GM21381 (cell line): ENCODE measurements at regions not wholly inside any gene's neighbourhood (a gene's known extent, or its start where the extent isn't known, plus 50 kb on each side); places are given as distances from the start of the nearest gene placed in this dataset.

Experiments used
- ATAC-seq: cut with Tn5 transposase; IDR thresholded peaks from one replicate; pipeline ENCODE4 v1.9.1; 2021; ENCODE audit warnings: mild to moderate bottlenecking, moderate library complexity; ENCODE audit not compliant: unreplicated experiment

- no peak for ATAC-seq
These were observed 216.8 kb upstream of the GPR26 start for GRCh38 chr10:123449234-123449962.

- ATAC-seq, result no peak
These were observed 215.1 kb upstream of the GPR26 start for GRCh38 chr10:123450956-123451605.

- ATAC-seq, result no peak
These were observed 214.4 kb upstream of the GPR26 start for GRCh38 chr10:123451618-123452245.

- no peak for ATAC-seq
These were observed 211.2 kb upstream of the GPR26 start for GRCh38 chr10:123454987-123455386.

- no peak for ATAC-seq
These were observed 210.3 kb upstream of the GPR26 start for GRCh38 chr10:123455861-123456260.

- ATAC-seq, result no peak
These were observed 207.2 kb upstream of the GPR26 start for GRCh38 chr10:123458933-123459332.

- ATAC-seq, result no peak
These were observed 206.6 kb upstream of the GPR26 start for GRCh38 chr10:123459371-123460091.

GRCh38 chr10:123462246-123462645 lies 203.9 kb upstream of the GPR26 start:
- ATAC-seq, result no peak

- ATAC-seq, result no peak
These were observed 203.4 kb upstream of the GPR26 start for GRCh38 chr10:123462756-123463155.

GRCh38 chr10:123463181-123463580 lies 203.0 kb upstream of the GPR26 start:
- no peak for ATAC-seq

GRCh38 chr10:123463698-123464097 lies 202.5 kb upstream of the GPR26 start:
- ATAC-seq, result no peak

- ATAC-seq, result no peak
These were observed 201.5 kb upstream of the GPR26 start for GRCh38 chr10:123464430-123465323.

GRCh38 chr10:123470336-123470921 lies 195.7 kb upstream of the GPR26 start:
- ATAC-seq, result no peak

- ATAC-seq, result no peak
These were observed 194.3 kb upstream of the GPR26 start for GRCh38 chr10:123471811-123472210.

- no peak for ATAC-seq
These were observed 193.5 kb upstream of the GPR26 start for GRCh38 chr10:123472606-123473005.

- ATAC-seq, result no peak
These were observed 191.5 kb upstream of the GPR26 start for GRCh38 chr10:123474700-123475099.

GRCh38 chr10:123475466-123475865 lies 190.7 kb upstream of the GPR26 start:
- no peak for ATAC-seq

GRCh38 chr10:123478116-123478515 lies 188.0 kb upstream of the GPR26 start:
- ATAC-seq, result no peak

GRCh38 chr10:123479640-123480039 lies 186.5 kb upstream of the GPR26 start:
- ATAC-seq, result no peak

GRCh38 chr10:123480344-123480743 lies 185.8 kb upstream of the GPR26 start:
- ATAC-seq, result no peak
